ENCODE measurements at regions not wholly inside any gene's neighbourhood (a gene's known extent, or its start where the extent isn't known, plus 50 kb on each side); places are given as distances from the start of the nearest gene placed in this dataset. TPM values are rescaled to one million over a fixed set of nuclear protein-coding genes. Genes with fewer than 3 reads are reported as not detected.

DNA sequence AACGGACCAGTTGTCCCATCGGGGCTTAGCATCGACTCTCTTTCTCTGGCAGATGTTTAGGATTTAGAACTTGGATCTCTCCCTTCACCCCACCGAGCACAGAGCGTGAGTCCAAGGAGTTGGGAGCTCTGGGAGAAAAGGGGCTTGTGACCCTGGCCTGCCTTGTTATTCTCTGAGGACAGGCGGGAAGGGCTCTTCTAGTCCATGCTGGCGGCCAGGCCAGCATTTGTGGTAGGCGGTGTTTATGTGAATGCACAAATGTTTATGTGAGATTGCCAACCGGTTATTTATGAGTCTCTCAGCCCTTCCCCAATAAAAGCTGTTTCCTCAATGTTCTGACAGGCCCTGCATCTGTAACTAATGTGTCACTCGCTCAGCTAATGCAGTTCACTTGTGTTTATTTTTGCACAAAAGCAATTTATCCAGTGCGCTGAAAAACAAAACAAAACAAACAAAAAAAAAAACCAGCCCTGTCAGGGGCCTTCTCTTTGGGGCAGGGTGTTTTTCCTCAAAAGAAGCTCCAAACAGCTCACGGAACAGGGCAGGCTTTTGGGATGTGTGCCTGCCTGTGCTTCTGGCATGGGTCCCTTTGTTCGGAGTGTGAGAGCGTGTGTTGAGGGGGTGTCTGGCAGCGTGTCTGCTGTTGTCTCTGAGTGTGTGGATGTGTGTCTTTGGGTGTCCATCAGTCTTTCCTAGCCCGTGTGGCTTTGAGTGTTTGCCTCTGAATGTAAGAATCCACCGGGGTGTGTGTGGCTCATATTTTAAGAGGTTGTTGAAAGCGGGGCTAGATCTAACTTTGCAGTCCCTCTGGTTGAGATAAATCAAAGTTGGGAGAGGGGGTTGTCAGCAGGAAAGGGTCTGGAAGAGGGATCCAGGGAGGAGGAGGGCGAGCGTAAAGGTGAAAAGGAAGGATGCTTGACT is 52.8 kb upstream of the HAAO start:
- Histone ChIP-seq H3K27me3 (ENCODE audit: low read length) (no peaks in the 10 kb centered on the region), H3K36me3 (ENCODE audit: insufficient read depth, low read length) (no peaks in the 10 kb centered on the region), H3K9me3 (ENCODE audit: low read length) (no peaks in the 10 kb centered on the region), H3K4me3 (ENCODE audit: low read length) (no peak overlapping the region), H3K4me2 (ENCODE audit: low read depth, low read length, poor library complexity, severe bottlenecking) (no peak overlapping the region), H3K4me1 (ENCODE audit: low read length) (no peaks in the 10 kb centered on the region), H4K20me1 (ENCODE audit: insufficient read depth, low read depth, low read length) (no peaks in the 10 kb centered on the region), H3K9ac (ENCODE audit: low read length) (no peak overlapping the region), H3K79me2 (ENCODE audit: low read length) (no peaks in the 10 kb centered on the region), H3K27ac (ENCODE audit: low read length) (no peak overlapping the region), H2AFZ (ENCODE audit: low read length) (no peak overlapping the region), H3K9me2 (replicated peaks; ENCODE audit: insufficient read depth, low read length) (no peaks in the 10 kb centered on the region)
- DNase-seq: no peak

DNA sequence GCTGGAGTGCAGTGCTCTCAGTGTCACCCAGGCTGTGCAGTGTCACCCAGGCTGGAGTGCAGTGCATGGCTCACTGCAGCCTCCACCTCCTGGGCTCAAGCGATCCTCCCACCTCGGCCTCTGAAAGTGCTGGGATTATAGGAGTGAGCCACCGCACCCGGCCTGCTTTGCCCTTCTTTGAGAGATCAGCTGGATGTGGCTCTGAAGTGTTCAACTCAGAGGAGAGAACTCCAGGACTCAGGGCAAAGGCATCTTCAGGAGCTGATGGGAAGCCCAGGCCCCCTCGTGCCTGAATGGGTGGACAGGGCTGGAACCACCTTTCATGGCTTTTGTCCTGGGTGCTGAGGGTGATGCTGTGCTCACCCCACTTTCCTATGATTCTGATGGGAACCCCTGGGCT is 52.0 kb upstream of the HAAO start:
- no peaks in the 10 kb centered on the region for H3K27me3 ChIP-seq (ENCODE audit: low read length)
- no peaks in the 10 kb centered on the region for H3K36me3 ChIP-seq (ENCODE audit: insufficient read depth, low read length)
- no peaks in the 10 kb centered on the region for H3K9me3 ChIP-seq (ENCODE audit: low read length)
- DNase-seq: no peak
- H3K4me2 ChIP-seq (ENCODE audit: low read depth, low read length, poor library complexity, severe bottlenecking): no peak overlapping the region
- no peak overlapping the region for H3K27ac ChIP-seq (ENCODE audit: low read length)
- H3K9ac ChIP-seq (ENCODE audit: low read length): no peak overlapping the region
- H3K4me3 ChIP-seq (ENCODE audit: low read length): no peak overlapping the region
- H3K4me1 ChIP-seq (ENCODE audit: low read length): no peaks in the 10 kb centered on the region
- H2AFZ ChIP-seq (ENCODE audit: low read length): no peak overlapping the region
- no peaks in the 10 kb centered on the region for H3K79me2 ChIP-seq (ENCODE audit: low read length)
- no peaks in the 10 kb centered on the region for H3K9me2 ChIP-seq (replicated peaks; ENCODE audit: insufficient read depth, low read length)
- H4K20me1 ChIP-seq (ENCODE audit: insufficient read depth, low read depth, low read length): no peaks in the 10 kb centered on the region

DNA sequence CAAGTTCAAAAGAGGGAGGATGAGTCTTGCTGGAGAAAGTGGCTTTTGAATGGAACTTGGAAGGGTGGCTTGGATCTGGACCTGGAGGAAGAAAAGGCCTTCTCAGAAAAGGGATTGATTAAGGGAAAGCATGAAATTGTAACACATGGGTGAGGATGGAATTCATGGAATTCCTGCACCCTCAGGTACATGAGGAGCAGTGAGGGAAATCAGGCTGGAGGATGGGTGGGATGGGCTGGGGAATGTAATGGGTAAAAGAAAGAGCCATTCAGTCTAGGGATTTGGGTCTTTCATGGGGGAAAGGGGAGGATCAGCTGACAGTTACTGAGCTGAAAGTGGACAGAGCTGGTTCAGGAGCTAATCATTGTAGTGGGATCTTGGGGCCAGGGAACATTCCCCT is 51.2 kb upstream of the HAAO start:
- Histone ChIP-seq H3K4me3 (ENCODE audit: low read length) (no peak overlapping the region), H3K4me2 (ENCODE audit: low read depth, low read length, poor library complexity, severe bottlenecking) (no peak overlapping the region), H3K36me3 (ENCODE audit: insufficient read depth, low read length) (no peaks in the 10 kb centered on the region), H4K20me1 (ENCODE audit: insufficient read depth, low read depth, low read length) (no peaks in the 10 kb centered on the region), H3K9me3 (ENCODE audit: low read length) (no peaks in the 10 kb centered on the region), H2AFZ (ENCODE audit: low read length) (no peak overlapping the region), H3K79me2 (ENCODE audit: low read length) (no peaks in the 10 kb centered on the region), H3K9ac (ENCODE audit: low read length) (no peak overlapping the region), H3K4me1 (ENCODE audit: low read length) (no peaks in the 10 kb centered on the region), H3K27me3 (ENCODE audit: low read length) (no peaks in the 10 kb centered on the region), H3K27ac (ENCODE audit: low read length) (no peak overlapping the region), H3K9me2 (replicated peaks; ENCODE audit: insufficient read depth, low read length) (no peaks in the 10 kb centered on the region)
- DNase-seq: no peak

DNA sequence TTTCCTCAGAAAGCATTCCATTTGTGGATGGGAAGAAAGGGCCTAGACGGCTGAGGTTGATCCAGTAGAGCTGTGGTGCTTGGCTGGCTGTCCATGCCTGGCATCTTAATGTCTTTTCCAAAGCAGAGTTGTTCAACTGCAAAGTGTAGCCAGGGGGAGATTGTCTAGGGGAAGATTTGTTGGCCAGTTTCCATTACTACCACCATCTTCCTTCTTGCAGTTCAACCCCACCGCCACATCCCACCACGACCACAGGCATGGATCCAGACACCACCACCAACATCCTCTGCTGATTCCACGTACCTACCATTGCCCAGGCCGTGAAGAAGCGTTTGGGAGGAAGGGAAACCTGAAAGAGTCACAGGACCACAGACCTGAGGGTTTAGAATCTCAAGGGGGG is 50.7 kb upstream of the HAAO start:
- Histone ChIP-seq H3K9ac (ENCODE audit: low read length) (no peak overlapping the region), H3K79me2 (ENCODE audit: low read length) (no peaks in the 10 kb centered on the region), H3K36me3 (ENCODE audit: insufficient read depth, low read length) (no peaks in the 10 kb centered on the region), H3K4me1 (ENCODE audit: low read length) (no peaks in the 10 kb centered on the region), H3K9me3 (ENCODE audit: low read length) (no peaks in the 10 kb centered on the region), H4K20me1 (ENCODE audit: insufficient read depth, low read depth, low read length) (no peaks in the 10 kb centered on the region), H3K4me2 (ENCODE audit: low read depth, low read length, poor library complexity, severe bottlenecking) (no peak overlapping the region), H3K4me3 (ENCODE audit: low read length) (no peak overlapping the region), H2AFZ (ENCODE audit: low read length) (no peak overlapping the region), H3K27me3 (ENCODE audit: low read length) (no peaks in the 10 kb centered on the region), H3K27ac (ENCODE audit: low read length) (no peak overlapping the region), H3K9me2 (replicated peaks; ENCODE audit: insufficient read depth, low read length) (no peaks in the 10 kb centered on the region)
- no peak for DNase-seq

DNA sequence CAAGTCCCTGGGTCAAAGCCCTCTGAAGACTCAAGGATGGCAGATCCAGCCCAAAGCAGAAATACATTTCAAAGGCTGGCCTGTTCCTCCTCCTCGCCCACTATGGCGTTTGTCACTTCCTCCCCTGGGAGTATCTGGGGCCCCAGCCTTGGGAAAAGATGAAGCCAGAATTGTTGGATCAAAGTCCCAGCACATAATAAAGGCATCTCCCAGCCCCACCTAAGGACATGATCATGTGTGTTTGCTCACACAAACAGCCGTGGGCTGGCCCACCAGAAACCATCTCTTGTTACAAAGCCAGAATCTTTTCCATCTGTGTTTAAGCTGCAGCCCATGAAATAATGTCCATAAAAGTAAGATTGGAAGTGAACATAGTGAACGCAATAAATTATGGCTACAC is 50.1 kb upstream of the HAAO start:
- Histone ChIP-seq H3K79me2 (ENCODE audit: low read length) (no peaks in the 10 kb centered on the region), H3K27ac (ENCODE audit: low read length) (no peak overlapping the region), H2AFZ (ENCODE audit: low read length) (no peak overlapping the region), H3K27me3 (ENCODE audit: low read length) (no peaks in the 10 kb centered on the region), H3K9me3 (ENCODE audit: low read length) (no peaks in the 10 kb centered on the region), H4K20me1 (ENCODE audit: insufficient read depth, low read depth, low read length) (no peaks in the 10 kb centered on the region), H3K4me1 (ENCODE audit: low read length) (no peaks in the 10 kb centered on the region), H3K9me2 (replicated peaks; ENCODE audit: insufficient read depth, low read length) (no peaks in the 10 kb centered on the region), H3K4me3 (ENCODE audit: low read length) (no peak overlapping the region), H3K9ac (ENCODE audit: low read length) (no peak overlapping the region), H3K4me2 (ENCODE audit: low read depth, low read length, poor library complexity, severe bottlenecking) (no peak overlapping the region), H3K36me3 (ENCODE audit: insufficient read depth, low read length) (no peaks in the 10 kb centered on the region)
- DNase-seq: no peak

Small RNA genes in the stretch of these regions (small RNA-seq; reads per million reads assigned to genes)
- not detected for gene RNU6-242P
